GM18520 (cell line): ENCODE measurements at regions not wholly inside any gene's neighbourhood (a gene's known extent, or its start where the extent isn't known, plus 50 kb on each side); places are given as distances from the start of the nearest gene placed in this dataset.
"Not testable (repeated sequence)": the region's sequence is repeated elsewhere in the genome, so short reads cannot be mapped to it uniquely, and the experiment has no call there.

Experiments used
- ATAC-seq: cut with Tn5 transposase; IDR thresholded peaks from one replicate; pipeline ENCODE4 v1.9.1; 2021; ENCODE audit not compliant: unreplicated experiment

DNA sequence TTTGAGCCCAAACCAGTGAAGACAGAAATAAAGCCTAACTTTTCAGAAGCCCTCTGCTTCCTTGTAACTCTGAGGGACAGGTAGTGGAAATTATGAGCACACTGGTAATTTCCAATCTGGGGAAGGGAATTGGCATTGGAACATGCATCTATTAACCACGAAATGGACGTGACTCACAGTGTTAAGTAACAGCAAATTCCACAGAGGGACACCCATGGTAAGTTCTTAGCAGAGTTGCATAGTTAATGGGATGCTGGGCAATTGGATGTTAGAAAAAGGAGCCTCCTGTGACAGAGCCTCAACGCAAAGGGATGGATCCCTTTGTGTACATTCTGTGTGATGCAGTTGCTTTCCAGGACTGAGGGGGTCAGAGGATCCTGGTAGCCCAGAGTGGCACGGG is 168.6 kb downstream of the SEMA6D start:
- ATAC-seq = no peak

DNA sequence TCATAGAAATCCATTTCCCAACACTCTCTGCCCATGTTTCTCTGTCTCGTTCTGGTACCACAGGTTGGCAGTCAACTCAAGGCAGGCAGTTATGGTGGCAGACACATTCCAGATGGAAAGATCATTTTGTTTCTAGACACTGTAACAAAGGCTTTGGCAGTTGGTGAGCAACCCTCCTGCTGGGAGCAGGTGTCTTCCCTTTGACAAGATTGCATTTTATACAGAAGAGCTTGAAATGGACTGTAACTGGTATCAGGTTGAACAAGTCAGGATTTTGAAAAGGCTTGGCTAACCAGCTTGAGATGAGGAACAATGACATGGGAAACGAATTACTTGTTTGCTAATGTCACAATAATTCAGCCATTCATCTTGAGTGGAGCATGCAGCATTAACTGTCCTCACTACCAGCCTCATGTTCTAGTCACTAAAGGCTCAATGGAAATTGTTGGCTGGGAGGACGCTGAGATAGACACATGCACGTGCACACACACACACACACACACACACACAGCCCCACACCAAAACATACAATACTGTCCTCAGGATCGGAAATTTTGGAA is 170.0 kb downstream of the SEMA6D start:
- ATAC-seq = no peak

DNA sequence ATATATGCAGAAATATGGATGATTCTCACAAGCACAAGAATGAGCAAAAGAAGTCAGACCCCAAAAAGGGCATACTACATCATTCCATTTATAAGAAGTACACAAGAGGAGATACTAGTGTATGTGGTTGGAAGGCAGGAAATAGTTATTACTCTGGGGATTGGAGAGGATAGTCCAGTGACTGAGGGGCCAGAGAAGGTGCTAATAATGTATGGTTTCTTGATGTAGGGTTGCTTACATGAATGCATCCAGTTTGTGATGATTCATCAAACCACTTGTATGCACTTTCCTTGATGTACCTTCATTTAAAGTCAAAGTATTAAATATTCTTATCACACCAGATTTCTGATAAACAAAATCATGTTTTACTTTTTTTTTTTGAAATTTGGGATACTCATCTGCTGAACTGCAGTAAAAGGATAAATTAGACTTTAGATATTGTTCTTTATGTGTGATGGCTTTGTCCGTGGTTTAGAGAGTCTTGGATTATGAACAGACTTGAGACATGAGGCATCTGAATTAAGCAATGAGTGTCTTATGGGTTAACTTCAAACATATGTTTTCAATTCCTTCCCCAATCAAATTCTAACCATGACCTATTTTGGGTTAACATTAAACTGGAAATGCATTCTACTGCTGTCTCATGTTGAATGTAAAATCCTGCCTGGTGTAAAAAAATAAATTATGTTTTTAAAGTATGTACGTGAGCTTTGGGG is 171.2 kb downstream of the SEMA6D start:
- no peak for ATAC-seq

DNA sequence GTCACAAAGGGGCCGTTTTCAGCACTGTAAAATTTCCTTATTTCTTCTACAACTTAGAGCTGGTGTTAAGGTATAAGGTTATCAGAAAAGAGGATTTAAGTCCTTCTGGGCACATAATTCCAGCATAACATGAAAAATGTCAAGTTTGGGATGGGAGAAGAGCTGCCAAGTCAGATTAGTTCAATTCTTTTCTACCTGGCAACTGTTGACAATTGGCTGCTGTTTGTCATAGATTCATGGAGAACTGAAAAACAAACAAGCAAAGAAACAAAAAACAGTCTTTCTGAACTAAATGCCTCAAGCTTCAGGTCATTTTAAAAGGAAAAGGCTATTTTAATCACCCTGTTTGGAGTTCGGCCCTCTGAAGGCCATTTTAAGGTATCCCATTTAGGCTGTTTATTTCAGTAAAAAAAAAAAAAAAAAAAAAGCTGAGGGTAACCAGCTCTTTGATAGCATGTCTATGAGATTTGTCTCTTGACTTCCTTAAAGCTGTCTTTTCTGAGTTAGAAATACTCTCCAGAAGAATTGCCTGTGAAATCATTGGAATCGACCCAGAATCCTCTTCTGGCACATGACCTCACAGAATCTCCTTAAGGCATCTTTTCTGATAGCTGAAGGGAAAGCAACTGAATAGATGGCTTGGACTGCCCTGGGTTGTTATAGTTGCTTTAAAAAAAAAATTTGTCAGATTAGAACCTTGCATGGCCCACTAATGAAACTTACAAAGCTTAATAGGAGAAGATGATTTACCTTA is 173.3 kb downstream of the SEMA6D start:
- no peak for ATAC-seq

DNA sequence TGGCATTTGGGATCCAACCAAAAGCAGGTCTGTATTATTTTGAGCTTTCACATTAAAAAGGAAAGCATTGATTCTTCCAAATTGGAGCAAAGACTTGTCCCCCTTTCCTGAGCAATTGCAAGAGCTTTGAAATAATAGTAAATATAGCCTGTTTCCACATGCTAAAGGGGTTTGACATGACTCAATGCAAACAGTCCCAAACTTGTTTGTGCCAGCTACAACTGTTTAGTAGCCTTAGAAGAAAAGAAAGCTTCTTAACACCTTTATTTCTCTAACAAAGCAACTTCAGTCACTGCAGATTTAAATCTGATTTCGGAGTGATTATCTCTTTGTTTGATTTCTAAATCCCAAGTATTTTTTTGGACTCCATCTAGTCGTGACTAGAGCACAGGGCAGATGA is 180.2 kb downstream of the SEMA6D start:
- ATAC-seq = no peak

DNA sequence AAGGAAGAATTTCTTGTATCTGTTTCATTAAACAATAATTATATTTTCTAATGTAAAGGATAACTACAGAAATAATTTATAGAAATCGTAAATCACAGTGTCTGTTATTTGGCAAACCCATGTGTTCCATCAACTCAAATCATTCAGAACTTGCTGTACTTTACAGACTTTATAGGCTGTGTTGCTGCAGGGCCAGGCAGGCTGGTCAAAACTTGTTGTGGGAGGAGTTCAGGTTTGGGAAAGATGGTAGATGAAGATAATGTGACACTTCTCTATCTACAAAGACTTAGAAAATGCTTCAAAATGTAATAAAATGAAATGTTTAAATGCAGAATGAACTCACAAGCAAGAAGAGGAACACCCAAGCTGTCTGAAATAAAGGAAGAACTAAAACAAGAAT is 183.4 kb downstream of the SEMA6D start:
- ATAC-seq = no peak

DNA sequence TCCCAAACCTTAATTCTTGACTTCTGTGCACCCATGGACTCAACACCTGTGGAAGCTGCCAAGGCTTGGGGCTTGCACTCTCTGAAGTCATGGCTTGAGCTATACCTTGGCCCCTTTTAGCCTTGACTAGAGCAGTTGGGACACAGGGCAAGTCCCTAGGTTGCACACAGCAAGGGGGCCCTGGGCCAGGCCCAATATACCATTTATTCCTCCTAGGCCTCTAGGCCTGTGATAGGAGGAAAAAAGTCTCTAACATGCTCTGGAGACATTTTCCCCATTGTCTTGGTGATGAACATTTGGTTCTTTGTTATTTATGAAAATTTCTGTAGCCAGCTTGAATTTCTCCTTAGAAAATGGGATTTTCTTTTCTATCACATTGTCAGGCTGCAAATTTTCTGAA is 186.1 kb downstream of the SEMA6D start:
- ATAC-seq = no peak

DNA sequence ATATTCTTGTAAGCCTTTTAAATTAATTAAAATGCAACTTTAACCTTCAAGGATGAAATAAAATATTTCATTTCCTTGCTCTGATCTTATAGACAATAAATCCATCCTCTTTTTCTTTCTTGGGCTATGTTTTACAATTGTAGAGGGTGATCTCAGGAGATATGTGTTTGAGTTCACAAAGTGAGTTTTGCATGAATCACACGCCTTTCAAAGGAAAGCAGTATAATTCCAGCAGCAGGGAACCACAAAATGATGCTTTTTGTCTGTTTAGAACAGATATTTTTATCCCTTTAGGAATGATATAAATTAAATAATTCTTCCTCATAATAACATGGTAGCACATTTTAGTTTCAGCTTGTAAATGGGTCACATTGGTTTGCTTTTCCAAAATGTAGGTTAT is 191.2 kb downstream of the SEMA6D start:
- no peak for ATAC-seq

DNA sequence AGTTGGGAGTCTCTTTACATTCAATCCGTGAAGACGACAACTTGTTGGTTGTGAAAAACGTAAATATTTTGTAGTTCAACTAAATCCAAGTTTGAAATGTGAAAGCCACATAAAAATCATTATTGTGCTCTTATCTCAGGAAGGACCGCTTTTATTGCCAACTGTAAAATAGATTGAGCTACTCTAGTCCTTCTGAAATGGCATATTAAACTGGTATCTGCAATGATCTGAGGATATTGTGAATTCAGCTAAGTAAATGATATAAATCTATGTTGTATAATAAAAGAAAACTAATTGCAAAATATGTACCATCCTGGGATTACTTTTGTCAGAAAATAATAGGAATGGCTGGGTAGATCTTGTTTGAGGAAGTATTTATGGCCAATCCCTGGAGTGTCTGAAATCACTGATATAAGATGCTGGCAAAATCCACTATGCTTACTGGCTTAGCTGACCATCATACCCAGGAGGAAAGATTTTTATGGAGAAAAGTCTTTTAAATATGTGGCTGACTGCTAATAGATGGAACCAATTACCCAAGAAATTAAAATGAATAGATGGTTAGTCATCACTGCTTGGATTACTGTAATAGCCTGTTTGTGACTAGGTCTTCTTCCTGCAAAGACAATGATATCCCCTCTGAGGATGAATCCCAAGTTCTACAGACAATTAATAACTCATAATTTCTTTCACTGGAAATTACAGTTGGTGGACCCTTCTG is 191.8 kb downstream of the SEMA6D start:
- ATAC-seq = no peak

DNA sequence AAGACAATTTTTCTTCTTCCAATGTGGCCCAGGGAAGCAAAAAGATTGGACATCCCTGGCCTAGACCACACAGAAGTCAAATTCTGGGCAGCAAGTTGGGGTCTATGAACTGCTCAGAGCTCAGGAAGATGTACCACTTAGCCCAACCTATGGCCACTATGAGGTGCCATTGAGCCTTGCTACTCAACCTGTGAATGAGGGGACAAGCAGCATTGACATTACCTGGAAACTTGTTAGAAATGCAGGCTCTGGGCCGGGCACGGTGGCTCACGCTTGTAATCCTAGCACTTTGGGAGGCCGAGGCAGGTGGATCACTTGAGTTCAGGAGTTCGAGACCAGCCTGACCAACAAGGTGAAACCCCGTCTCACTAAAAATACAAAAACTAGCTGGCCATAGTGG is 195.6 kb downstream of the SEMA6D start:
- ATAC-seq = not testable (repeated sequence)

DNA sequence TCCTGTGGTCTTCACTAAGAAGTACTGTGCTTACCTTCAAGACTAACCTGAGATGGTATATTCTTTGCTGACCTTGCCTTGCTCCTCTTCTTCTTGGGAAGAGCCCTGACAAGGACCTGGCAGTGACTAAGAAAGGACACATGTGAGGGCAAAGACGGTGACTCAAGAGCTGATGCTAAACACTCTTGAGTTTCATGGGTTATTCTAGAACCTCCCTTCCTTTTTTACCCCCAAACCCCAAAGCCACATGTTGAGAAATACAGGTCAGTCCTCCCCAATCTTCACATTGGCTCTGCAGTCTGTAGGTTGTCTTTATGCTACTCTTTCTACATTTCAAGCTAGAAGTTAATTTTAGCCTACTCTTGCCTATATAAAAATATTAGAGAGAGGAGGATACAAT is 200.6 kb downstream of the SEMA6D start:
- no peak for ATAC-seq

DNA sequence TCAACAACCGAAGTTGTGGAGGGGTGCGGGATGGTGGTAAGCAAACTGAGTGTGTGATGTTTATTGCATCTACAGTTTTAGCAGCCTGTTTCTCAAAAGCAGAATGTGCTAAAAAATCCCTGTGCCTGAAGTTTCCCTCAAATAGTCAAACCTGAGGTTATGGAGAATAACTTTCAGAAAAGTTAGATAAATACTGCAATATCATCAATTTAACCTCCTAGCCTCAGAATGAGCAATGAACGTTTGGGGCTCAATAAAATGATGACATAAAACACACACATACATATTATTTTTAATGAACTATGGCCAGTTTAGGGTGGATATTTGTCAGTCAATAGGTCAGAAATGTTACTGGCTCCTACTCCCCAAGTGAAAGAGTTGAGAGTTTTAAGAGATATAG is 201.6 kb downstream of the SEMA6D start:
- no peak for ATAC-seq

DNA sequence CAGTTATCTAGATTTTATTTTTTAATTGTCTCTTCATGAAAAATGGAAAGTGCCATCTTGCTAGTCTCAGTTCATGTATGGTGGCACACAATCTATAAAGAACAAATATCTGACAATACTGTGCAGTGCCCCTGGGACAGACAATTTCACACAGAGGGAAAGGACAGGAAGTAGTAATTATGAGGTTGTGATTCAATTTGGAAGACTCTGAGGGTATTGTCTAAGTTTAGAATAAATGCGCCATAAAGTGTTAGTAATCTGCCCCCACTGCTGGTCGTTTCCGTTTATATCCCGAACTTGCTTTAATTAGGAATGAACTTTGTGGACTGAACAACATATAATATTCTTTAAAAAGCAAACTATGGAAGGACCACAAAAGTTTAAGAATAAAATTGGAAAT is 196.4 kb upstream of the SLC24A5 start:
- ATAC-seq = no peak

DNA sequence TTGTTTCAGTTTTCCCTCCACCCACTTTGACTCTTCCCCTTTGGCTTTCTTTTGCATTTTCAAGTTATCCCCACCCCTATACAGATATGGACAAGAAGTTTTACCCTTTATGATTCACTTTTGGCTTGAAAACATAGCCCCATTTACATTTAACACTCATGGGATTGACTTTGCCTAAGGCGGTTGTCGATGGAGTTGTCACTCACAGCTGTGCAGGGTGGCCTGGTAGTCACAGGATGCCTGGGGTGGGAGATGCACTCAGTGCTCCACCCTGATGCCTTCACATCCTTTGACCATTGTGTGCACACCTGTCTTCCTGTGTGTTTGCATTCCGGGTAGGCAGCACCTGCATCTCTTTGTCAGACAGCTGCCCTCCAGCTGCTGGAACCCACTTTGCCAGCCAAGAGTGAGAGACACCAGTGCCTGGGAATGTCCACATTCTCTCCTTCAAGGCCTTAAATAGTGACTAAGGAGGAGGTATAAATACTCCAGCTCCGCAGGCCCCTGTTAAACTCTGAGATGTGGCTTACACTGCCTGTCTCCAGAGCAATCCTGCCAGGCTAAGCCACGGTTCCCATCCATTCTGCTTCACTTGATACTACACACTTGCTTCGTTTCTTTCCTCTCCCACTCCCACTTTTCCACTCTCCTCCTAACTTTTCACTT is 191.5 kb upstream of the SLC24A5 start:
- no peak for ATAC-seq

DNA sequence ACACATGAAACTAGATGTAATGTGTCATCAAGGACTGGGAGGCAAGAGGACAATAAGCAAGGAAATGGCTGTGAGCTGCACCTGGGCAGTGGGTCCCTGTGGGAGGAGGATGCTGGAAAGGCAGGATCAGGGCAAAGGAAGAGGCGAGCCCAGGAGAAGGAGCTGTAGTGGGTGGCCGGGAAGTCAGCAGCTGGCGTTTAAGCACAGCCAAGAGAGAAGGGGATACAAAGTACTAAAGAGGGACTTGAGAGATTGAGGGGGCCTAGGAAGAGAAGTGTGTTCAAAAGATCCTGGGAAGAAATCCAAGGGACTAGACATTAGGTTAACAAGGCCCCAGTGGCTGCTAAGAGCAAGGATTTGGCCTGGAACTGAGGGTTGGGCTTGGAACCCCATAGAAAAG is 188.5 kb upstream of the SLC24A5 start:
- ATAC-seq = no peak

DNA sequence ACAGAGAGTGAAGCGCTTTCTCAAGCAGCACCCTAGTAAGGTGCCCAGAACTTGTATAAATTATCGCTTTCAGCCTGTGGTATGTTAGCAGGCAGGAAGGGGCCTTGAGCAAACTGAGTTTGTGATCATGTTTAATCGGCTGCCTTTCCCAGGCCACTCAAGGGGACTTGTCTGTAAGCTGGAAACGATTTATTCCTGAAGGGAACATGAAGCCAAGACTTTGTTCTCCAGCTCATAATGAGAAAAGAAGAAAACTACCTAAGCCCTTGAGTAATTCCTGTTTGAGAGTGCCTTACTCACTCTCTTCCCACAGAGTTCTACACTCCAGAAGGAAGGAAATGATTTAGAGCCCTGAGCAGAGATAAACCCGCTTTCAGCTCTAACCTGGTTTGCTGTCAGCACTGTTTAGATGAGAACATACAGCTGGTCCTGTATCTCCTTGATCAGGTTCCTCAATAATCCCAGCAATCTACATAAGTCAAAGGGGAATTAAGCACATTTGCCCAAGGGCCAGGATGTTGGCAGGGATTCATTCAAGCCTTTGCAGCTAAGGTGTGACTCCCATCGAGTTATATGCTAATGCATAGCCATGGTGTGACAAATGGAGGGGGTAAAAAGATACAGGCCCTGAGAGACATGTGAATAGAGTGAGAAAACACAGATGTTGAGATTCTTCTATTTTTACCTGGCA is 187.7 kb upstream of the SLC24A5 start:
- ATAC-seq = no peak

DNA sequence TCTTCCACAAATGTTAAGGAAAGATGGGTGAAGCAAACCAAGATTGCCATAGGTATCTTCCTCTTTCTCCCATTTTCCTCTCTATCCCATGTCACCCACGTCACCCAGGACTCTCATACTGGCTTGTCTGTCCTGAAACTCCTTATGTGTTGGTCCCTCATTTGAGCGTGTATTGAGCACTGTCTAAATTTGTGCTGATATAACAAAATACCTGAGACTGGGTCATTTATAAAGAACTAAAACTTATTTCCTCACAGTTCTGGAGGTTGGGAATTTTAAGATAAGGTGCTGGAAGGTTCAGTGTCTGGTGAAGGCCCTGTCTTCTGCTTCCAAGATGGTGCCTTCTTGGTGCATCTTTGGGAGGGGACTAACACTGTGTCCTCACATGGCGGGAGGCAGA is 186.9 kb upstream of the SLC24A5 start:
- no peak for ATAC-seq

DNA sequence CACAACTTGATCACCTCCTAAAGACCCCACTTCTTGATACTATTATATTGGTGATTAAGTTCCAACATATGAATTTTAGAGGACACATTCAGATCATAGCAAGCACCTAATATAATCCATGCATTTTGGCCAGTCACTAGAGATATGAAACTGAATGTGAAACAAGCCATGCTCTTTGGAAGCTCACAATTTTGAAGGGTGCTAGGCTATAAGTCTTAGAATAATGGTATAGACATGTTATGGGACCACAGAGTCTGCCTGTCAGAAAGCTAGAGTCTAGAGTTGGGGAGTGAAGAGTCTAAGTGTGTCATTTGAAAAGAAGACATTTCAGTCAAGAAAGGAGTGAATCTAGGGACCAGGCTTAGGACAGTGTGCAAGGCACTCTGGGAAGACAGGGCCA is 186.4 kb upstream of the SLC24A5 start:
- no peak for ATAC-seq

DNA sequence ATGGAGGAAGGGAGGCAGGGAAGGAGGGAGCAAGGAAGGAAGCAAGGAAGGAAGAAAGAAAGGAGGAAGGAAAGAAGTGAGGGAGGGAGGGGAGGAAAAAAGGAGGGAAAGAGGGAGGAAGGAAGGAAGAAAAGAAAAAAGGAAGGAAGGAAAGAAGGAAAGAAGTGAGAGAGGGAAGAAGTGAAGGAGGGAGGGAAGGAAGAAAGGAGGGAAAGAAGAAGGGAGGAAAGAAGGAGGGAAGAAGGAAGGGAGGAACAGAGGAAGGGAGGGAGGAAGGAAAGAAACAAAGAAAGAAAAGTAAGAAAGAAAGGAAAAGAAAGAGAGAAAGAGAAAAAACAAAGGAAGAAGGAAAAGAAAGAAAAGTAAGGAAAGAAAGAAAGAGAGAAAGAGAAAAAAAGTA is 183.0 kb upstream of the SLC24A5 start:
- no peak for ATAC-seq

DNA sequence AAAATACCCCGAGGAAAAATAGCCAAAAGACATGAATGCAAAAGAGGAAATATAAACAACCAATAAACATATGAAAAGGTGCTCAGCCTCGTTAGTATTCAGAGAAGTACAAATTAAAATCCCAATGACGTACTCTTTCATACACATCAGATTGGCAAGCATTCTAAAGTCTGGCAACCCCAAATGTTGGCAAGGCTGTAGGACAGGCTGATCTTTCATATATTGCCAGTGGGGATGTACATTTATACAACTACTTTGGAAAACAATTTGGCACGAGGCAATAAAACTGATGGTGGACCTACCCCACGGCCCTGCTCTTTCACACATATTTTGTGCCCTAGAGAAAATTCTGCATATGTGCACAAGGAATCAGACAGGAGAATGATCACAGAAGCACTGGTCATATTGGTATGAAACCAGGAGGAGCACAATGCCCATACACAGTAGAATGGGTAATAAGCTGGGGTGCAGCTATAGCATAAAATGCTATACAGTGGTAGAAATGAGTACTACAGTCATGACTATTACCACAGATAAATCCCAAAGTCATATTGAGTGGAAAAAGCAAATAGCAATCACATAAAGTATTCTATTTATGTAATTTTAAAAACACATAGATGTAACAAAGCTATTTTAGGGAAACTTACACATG is 176.0 kb upstream of the SLC24A5 start:
- ATAC-seq = no peak
